T-helper 22 cell (primary cell): ENCODE measurements at regions not wholly inside any gene's neighbourhood (a gene's known extent, or its start where the extent isn't known, plus 50 kb on each side); places are given as distances from the start of the nearest gene placed in this dataset.
"Not testable (repeated sequence)": the region's sequence is repeated elsewhere in the genome, so short reads cannot be mapped to it uniquely, and the experiment has no call there.

Experiments used
- DNase-seq: peaks from one replicate; pipeline ENCODE4 v3.0.0-alpha.2; 2020; ENCODE audit warnings: low read depth

- DNase-seq: not testable (repeated sequence)
These were observed 324.8 kb downstream of the RAD51AP2 start for GRCh38 chr2:17193433-17193890.

GRCh38 chr2:17191223-17191622 is 327.0 kb downstream of the RAD51AP2 start:
- DNase-seq: no peak

GRCh38 chr2:17190527-17190926 is 327.7 kb downstream of the RAD51AP2 start:
- no peak for DNase-seq

GRCh38 chr2:17188721-17189120 is 329.5 kb downstream of the RAD51AP2 start:
- DNase-seq: no peak

GRCh38 chr2:17184512-17184911 is 333.7 kb downstream of the RAD51AP2 start:
- DNase-seq: no peak

GRCh38 chr2:17182399-17182798 is 335.8 kb downstream of the RAD51AP2 start:
- DNase-seq: no peak

- no peak for DNase-seq
These were observed 337.0 kb downstream of the RAD51AP2 start for GRCh38 chr2:17181051-17181752.

GRCh38 chr2:17179145-17179808 is 339.0 kb downstream of the RAD51AP2 start:
- DNase-seq: no peak

- no peak for DNase-seq
These were observed 341.2 kb downstream of the RAD51AP2 start for GRCh38 chr2:17177088-17177487.

GRCh38 chr2:17171446-17172049 is 346.7 kb downstream of the RAD51AP2 start:
- no peak for DNase-seq

GRCh38 chr2:17166506-17166905 is 351.7 kb downstream of the RAD51AP2 start:
- no peak for DNase-seq

- DNase-seq: no peak
These were observed 353.7 kb downstream of the RAD51AP2 start for GRCh38 chr2:17164550-17164949.

GRCh38 chr2:17163638-17164037 is 354.6 kb downstream of the RAD51AP2 start:
- no peak for DNase-seq

GRCh38 chr2:17162713-17163112 is 355.5 kb downstream of the RAD51AP2 start:
- DNase-seq: no peak

- DNase-seq: no peak
These were observed 357.6 kb downstream of the RAD51AP2 start for GRCh38 chr2:17160594-17160993.

GRCh38 chr2:17156086-17156485 is 362.2 kb downstream of the RAD51AP2 start:
- DNase-seq: no peak

- no peak for DNase-seq
These were observed 368.3 kb downstream of the RAD51AP2 start for GRCh38 chr2:17149945-17150344.

- no peak for DNase-seq
These were observed 369.7 kb downstream of the RAD51AP2 start for GRCh38 chr2:17148407-17149145.

- DNase-seq: no peak
These were observed 371.9 kb downstream of the RAD51AP2 start for GRCh38 chr2:17146358-17146757.

GRCh38 chr2:17136877-17137276 is 381.4 kb downstream of the RAD51AP2 start:
- no peak for DNase-seq

GRCh38 chr2:17136231-17136630 is 382.0 kb downstream of the RAD51AP2 start:
- DNase-seq: no peak

GRCh38 chr2:17135619-17136018 is 382.6 kb downstream of the RAD51AP2 start:
- DNase-seq: no peak
